IPS-NIHi7 (cell line): ENCODE measurements at regions not wholly inside any gene's neighbourhood (a gene's known extent, or its start where the extent isn't known, plus 50 kb on each side); places are given as distances from the start of the nearest gene placed in this dataset.
"Not testable (repeated sequence)": the region's sequence is repeated elsewhere in the genome, so short reads cannot be mapped to it uniquely, and the experiment has no call there.

Experiments used
- DNase-seq: peaks from one replicate; pipeline ENCODE4 v3.0.0; 2012; ENCODE audit warnings: mixed read lengths; ENCODE audit errors: extremely low spot score

GRCh38 chr5:23235246-23235645 lies 272.2 kb upstream of the PRDM9 start:
- no peak for DNase-seq

- DNase-seq: peak; percentile 7
Measured at GRCh38 chr5:23234197-23234596, 273.2 kb upstream of the PRDM9 start.

- no peak for DNase-seq
Measured at GRCh38 chr5:23223846-23224245, 283.6 kb upstream of the PRDM9 start.

- DNase-seq: no peak
Measured at GRCh38 chr5:23221831-23222230, 285.6 kb upstream of the PRDM9 start.

GRCh38 chr5:23217159-23217558 lies 290.2 kb upstream of the PRDM9 start:
- DNase-seq: no peak

GRCh38 chr5:23216345-23216744 lies 291.1 kb upstream of the PRDM9 start:
- DNase-seq: no peak

- DNase-seq: peak; percentile 48
Measured at GRCh38 chr5:23208959-23209431, 298.4 kb upstream of the PRDM9 start.

- DNase-seq: no peak
Measured at GRCh38 chr5:23204111-23204510, 303.3 kb upstream of the PRDM9 start.

GRCh38 chr5:23169660-23170416 lies 316.7 kb upstream of the CDH12 start:
- DNase-seq: no peak

- DNase-seq: no peak
Measured at GRCh38 chr5:23164971-23165370, 311.8 kb upstream of the CDH12 start.

GRCh38 chr5:23158179-23158578 lies 305.0 kb upstream of the CDH12 start:
- DNase-seq: no peak

GRCh38 chr5:23157716-23158115 lies 304.6 kb upstream of the CDH12 start:
- no peak for DNase-seq

- DNase-seq: no peak
Measured at GRCh38 chr5:23157169-23157568, 304.0 kb upstream of the CDH12 start.

GRCh38 chr5:23147625-23148024 lies 294.5 kb upstream of the CDH12 start:
- no peak for DNase-seq

- DNase-seq: no peak
Measured at GRCh38 chr5:23146183-23146582, 293.0 kb upstream of the CDH12 start.

GRCh38 chr5:23139338-23140171 lies 286.4 kb upstream of the CDH12 start:
- peak; percentile 13 for DNase-seq

- DNase-seq: no peak
Measured at GRCh38 chr5:23136958-23137357, 283.8 kb upstream of the CDH12 start.

- no peak for DNase-seq
Measured at GRCh38 chr5:23132231-23132630, 279.1 kb upstream of the CDH12 start.

- DNase-seq: no peak
Measured at GRCh38 chr5:23112237-23112636, 259.1 kb upstream of the CDH12 start.

GRCh38 chr5:23105021-23105420 lies 251.9 kb upstream of the CDH12 start:
- no peak for DNase-seq

GRCh38 chr5:23103566-23103965 lies 250.4 kb upstream of the CDH12 start:
- no peak for DNase-seq

GRCh38 chr5:23095418-23095817 lies 242.3 kb upstream of the CDH12 start:
- not testable (repeated sequence) for DNase-seq

GRCh38 chr5:23089286-23089685 lies 236.1 kb upstream of the CDH12 start:
- DNase-seq: no peak
